ENCODE measurements at regions not wholly inside any gene's neighbourhood (a gene's known extent, or its start where the extent isn't known, plus 50 kb on each side); places are given as distances from the start of the nearest gene placed in this dataset.

DNA sequence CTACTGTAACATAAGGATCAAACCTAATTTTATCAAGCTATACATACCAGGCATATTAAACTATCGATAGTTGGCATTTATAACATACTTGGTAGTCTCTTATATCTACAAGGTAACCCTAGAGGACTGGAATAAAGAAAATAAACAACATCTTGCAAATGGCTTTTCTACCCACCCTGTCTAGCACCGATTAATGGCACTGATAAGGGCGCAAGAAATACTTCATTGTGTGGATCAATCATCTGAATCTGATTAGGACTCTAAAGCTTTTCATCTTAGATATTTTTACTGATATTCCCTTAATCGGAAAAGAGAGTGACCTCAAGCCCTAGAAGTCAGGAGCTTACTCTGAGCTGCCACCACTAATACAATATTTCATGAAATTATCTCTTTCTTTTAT lies 1461.7 kb upstream of the PIK3C3 start:
- H3K36me3 ChIP-seq (ENCODE audit: insufficient read depth), result no peaks in the 10 kb centered on the region
- no peaks in the 10 kb centered on the region for H3K4me1 ChIP-seq (ENCODE audit: insufficient read depth)
- no peak for DNase-seq (ENCODE audit: low spot score)
- no peaks in the 10 kb centered on the region for H3K79me2 ChIP-seq (replicated peaks; ENCODE audit: insufficient read depth)
- TF ChIP-seq EZH2 (IDR thresholded peaks at IDR 0.05; ENCODE audit: low read depth, unreplicated experiment), result no peak
- TF ChIP-seq, protein P1, sequence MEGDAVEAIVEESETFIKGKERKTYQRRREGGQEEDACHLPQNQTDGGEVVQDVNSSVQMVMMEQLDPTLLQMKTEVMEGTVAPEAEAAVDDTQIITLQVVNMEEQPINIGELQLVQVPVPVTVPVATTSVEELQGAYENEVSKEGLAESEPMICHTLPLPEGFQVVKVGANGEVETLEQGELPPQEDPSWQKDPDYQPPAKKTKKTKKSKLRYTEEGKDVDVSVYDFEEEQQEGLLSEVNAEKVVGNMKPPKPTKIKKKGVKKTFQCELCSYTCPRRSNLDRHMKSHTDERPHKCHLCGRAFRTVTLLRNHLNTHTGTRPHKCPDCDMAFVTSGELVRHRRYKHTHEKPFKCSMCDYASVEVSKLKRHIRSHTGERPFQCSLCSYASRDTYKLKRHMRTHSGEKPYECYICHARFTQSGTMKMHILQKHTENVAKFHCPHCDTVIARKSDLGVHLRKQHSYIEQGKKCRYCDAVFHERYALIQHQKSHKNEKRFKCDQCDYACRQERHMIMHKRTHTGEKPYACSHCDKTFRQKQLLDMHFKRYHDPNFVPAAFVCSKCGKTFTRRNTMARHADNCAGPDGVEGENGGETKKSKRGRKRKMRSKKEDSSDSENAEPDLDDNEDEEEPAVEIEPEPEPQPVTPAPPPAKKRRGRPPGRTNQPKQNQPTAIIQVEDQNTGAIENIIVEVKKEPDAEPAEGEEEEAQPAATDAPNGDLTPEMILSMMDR (conservative IDR thresholded peaks at IDR 0.05; ENCODE audit: low read depth in 2 of 2), result no peak
- TF ChIP-seq POLR2AphosphoS5 (IDR thresholded peaks at IDR 0.05; ENCODE audit: low read depth), result no peak
- TF ChIP-seq ZNF114 (CRISPR knock-in tag; IDR thresholded peaks at IDR 0.05), result no peak
- TF ChIP-seq JUNB (IDR thresholded peaks at IDR 0.05; ENCODE audit: unreplicated experiment), result no peak
- TF ChIP-seq NANOG (IDR thresholded peaks at IDR 0.05; ENCODE audit: borderline replicate concordance), result no peak
- TF ChIP-seq, protein P2, sequence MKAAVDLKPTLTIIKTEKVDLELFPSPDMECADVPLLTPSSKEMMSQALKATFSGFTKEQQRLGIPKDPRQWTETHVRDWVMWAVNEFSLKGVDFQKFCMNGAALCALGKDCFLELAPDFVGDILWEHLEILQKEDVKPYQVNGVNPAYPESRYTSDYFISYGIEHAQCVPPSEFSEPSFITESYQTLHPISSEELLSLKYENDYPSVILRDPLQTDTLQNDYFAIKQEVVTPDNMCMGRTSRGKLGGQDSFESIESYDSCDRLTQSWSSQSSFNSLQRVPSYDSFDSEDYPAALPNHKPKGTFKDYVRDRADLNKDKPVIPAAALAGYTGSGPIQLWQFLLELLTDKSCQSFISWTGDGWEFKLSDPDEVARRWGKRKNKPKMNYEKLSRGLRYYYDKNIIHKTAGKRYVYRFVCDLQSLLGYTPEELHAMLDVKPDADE (IDR thresholded peaks at IDR 0.05), result no peak
- TF ChIP-seq, protein P3, sequence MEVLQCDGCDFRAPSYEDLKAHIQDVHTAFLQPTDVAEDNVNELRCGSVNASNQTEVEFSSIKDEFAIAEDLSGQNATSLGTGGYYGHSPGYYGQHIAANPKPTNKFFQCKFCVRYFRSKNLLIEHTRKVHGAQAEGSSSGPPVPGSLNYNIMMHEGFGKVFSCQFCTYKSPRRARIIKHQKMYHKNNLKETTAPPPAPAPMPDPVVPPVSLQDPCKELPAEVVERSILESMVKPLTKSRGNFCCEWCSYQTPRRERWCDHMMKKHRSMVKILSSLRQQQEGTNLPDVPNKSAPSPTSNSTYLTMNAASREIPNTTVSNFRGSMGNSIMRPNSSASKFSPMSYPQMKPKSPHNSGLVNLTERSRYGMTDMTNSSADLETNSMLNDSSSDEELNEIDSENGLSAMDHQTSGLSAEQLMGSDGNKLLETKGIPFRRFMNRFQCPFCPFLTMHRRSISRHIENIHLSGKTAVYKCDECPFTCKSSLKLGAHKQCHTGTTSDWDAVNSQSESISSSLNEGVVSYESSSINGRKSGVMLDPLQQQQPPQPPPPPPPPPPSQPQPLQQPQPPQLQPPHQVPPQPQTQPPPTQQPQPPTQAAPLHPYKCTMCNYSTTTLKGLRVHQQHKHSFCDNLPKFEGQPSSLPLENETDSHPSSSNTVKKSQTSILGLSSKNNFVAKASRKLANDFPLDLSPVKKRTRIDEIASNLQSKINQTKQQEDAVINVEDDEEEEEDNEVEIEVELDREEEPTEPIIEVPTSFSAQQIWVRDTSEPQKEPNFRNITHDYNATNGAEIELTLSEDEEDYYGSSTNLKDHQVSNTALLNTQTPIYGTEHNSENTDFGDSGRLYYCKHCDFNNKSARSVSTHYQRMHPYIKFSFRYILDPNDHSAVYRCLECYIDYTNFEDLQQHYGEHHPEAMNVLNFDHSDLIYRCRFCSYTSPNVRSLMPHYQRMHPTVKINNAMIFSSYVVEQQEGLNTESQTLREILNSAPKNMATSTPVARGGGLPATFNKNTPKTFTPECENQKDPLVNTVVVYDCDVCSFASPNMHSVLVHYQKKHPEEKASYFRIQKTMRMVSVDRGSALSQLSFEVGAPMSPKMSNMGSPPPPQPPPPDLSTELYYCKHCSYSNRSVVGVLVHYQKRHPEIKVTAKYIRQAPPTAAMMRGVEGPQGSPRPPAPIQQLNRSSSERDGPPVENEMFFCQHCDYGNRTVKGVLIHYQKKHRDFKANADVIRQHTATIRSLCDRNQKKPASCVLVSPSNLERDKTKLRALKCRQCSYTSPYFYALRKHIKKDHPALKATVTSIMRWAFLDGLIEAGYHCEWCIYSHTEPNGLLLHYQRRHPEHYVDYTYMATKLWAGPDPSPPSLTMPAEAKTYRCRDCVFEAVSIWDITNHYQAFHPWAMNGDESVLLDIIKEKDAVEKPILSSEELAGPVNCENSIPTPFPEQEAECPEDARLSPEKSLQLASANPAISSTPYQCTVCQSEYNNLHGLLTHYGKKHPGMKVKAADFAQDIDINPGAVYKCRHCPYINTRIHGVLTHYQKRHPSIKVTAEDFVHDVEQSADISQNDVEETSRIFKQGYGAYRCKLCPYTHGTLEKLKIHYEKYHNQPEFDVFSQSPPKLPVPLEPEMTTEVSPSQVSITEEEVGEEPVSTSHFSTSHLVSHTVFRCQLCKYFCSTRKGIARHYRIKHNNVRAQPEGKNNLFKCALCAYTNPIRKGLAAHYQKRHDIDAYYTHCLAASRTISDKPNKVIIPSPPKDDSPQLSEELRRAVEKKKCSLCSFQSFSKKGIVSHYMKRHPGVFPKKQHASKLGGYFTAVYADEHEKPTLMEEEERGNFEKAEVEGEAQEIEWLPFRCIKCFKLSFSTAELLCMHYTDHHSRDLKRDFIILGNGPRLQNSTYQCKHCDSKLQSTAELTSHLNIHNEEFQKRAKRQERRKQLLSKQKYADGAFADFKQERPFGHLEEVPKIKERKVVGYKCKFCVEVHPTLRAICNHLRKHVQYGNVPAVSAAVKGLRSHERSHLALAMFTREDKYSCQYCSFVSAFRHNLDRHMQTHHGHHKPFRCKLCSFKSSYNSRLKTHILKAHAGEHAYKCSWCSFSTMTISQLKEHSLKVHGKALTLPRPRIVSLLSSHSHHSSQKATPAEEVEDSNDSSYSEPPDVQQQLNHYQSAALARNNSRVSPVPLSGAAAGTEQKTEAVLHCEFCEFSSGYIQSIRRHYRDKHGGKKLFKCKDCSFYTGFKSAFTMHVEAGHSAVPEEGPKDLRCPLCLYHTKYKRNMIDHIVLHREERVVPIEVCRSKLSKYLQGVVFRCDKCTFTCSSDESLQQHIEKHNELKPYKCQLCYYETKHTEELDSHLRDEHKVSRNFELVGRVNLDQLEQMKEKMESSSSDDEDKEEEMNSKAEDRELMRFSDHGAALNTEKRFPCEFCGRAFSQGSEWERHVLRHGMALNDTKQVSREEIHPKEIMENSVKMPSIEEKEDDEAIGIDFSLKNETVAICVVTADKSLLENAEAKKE (CRISPR knock-in tag; IDR thresholded peaks at IDR 0.05), result no peak
- no peak for TF ChIP-seq ZNF331 (CRISPR knock-in tag; IDR thresholded peaks at IDR 0.05; ENCODE audit: low read depth)
- TF ChIP-seq CREB1 (CRISPR knock-in tag; IDR thresholded peaks at IDR 0.05; ENCODE audit: low read depth), result no peak
- TF ChIP-seq, protein P4, sequence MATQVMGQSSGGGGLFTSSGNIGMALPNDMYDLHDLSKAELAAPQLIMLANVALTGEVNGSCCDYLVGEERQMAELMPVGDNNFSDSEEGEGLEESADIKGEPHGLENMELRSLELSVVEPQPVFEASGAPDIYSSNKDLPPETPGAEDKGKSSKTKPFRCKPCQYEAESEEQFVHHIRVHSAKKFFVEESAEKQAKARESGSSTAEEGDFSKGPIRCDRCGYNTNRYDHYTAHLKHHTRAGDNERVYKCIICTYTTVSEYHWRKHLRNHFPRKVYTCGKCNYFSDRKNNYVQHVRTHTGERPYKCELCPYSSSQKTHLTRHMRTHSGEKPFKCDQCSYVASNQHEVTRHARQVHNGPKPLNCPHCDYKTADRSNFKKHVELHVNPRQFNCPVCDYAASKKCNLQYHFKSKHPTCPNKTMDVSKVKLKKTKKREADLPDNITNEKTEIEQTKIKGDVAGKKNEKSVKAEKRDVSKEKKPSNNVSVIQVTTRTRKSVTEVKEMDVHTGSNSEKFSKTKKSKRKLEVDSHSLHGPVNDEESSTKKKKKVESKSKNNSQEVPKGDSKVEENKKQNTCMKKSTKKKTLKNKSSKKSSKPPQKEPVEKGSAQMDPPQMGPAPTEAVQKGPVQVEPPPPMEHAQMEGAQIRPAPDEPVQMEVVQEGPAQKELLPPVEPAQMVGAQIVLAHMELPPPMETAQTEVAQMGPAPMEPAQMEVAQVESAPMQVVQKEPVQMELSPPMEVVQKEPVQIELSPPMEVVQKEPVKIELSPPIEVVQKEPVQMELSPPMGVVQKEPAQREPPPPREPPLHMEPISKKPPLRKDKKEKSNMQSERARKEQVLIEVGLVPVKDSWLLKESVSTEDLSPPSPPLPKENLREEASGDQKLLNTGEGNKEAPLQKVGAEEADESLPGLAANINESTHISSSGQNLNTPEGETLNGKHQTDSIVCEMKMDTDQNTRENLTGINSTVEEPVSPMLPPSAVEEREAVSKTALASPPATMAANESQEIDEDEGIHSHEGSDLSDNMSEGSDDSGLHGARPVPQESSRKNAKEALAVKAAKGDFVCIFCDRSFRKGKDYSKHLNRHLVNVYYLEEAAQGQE (IDR thresholded peaks at IDR 0.05; ENCODE audit: unreplicated experiment), result no peak
- no peak for TF ChIP-seq STAT1 (IDR thresholded peaks at IDR 0.05; ENCODE audit: unreplicated experiment)
- no peak for TF ChIP-seq EZH2phosphoT487 (IDR thresholded peaks at IDR 0.05; ENCODE audit: unreplicated experiment)
- H3K4me3 ChIP-seq, result no peak overlapping the region
- Mint-ChIP-seq H3K27ac (no peak overlapping the region), H3K4me1 (no peaks in the 10 kb centered on the region), H3K4me3 (no peak overlapping the region), H3K27me3 (ENCODE audit: insufficient read depth, low read depth, poor library complexity) (no peaks in the 10 kb centered on the region), H3K9me3 (no peaks in the 10 kb centered on the region), H3K36me3 (ENCODE audit: low read depth) (no peaks in the 10 kb centered on the region)
- no peaks in the 10 kb centered on the region for H3F3A ChIP-seq (replicated peaks; ENCODE audit: low read depth)
- no peak overlapping the region for H3K27ac ChIP-seq (ENCODE audit: low read depth)
- 0 out of 2 replicates have a peak, but pooled peaks cover 6% of the 10 kb centered on the region for H3K9me2 ChIP-seq (ENCODE audit: insufficient read depth)
- H3K27me3 ChIP-seq (ENCODE audit: insufficient read depth), result no peaks in the 10 kb centered on the region
- ATAC-seq, result no peak
- no peak overlapping the region for H3K4me2 ChIP-seq
- no peak overlapping the region for H2AFZ ChIP-seq
- H4K20me1 ChIP-seq (replicated peaks; ENCODE audit: insufficient read depth), result no peaks in the 10 kb centered on the region

Data from GM23338 (cell line).